ENCODE measurements at regions not wholly inside any gene's neighbourhood (a gene's known extent, or its start where the extent isn't known, plus 50 kb on each side); places are given as distances from the start of the nearest gene placed in this dataset.

DNA sequence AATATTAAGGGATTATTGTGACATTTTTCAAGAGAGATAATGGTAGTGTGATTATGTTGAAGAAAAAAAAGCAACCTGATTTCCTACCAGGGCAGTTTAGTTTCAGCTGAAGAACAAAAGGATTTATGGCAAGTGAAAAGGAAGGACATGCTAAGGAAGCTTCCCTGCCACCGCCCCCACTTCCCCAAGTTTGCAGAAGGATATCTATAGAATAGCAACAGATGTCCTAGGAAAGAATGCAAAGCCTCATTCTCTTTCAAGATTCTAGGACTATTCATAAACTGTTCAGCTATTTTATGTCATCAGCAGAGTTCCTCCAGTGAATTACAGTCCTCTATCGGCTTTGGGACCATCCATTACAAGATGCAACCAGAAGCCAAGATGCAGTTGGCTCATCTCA, 160.8 kb downstream of the SATB1 start:
- no peak overlapping the region for H3K4ac ChIP-seq (replicated peaks; ENCODE audit: insufficient read length, low read depth, low read length)
- H4K20me1 ChIP-seq (replicated peaks in 1 of 2; ENCODE audit: control insufficient read depth in 1 of 2, insufficient read depth in 2 of 2, low read length in 2 of 2), result no peaks in the 10 kb centered on the region
- H4K8ac ChIP-seq (ENCODE audit: extremely low read depth, insufficient read depth, low read length), result no peak overlapping the region
- H4K91ac ChIP-seq (replicated peaks; ENCODE audit: insufficient read length, low read length), result no peak overlapping the region
- H3K9me3 ChIP-seq (ENCODE audit: insufficient read depth in 2 of 2, low read depth in 1 of 2, low read length in 1 of 2), result no peaks in the 10 kb centered on the region; a peak in 1 of 4 replicates
- 92% methylated on average over 2 of the region's 2 CpGs; no CpG with 5 or more reads in 1 of the 2 experiments for WGBS, 2 experiments (ENCODE audit: extremely low coverage in 1 of 2, insufficient coverage in 1 of 2, insufficient read length in 1 of 2, insufficient replicate concordance in 2 of 2, low coverage in 1 of 2, low lambda C conversion rate in 2 of 2, missing lambda C conversion rate in 1 of 2)
- H3K14ac ChIP-seq (ENCODE audit: insufficient read length), result no peak overlapping the region
- no peak overlapping the region for H3K4me3 ChIP-seq (ENCODE audit: extremely low read depth in 1 of 4, insufficient read depth in 2 of 4, low read depth in 3 of 4, low read length in 4 of 4)
- H4K5ac ChIP-seq (ENCODE audit: insufficient read length, low read depth, low read length), result no peak overlapping the region
- H2BK15ac ChIP-seq (ENCODE audit: low read length), result no peak overlapping the region
- H2BK120ac ChIP-seq (replicated peaks; ENCODE audit: low read depth, low read length), result no peak overlapping the region
- H3K36me3 ChIP-seq (ENCODE audit: control insufficient read depth in 2 of 4, insufficient read depth in 4 of 4, low read length in 3 of 4), result no peaks in the 10 kb centered on the region
- H2BK12ac ChIP-seq (ENCODE audit: low read depth, low read length), result no peak overlapping the region
- H3K79me2 ChIP-seq (ENCODE audit: control insufficient read depth in 1 of 2, insufficient read depth in 2 of 2, low read length in 2 of 2), result no peaks in the 10 kb centered on the region
- H2AFZ ChIP-seq (ENCODE audit: low read length), result no peak overlapping the region
- no peak overlapping the region for H3K27ac ChIP-seq (ENCODE audit: low read depth, low read length)
- no peaks in the 10 kb centered on the region for H3K23me2 ChIP-seq (ENCODE audit: low read depth, low read length)
- H2BK20ac ChIP-seq (ENCODE audit: low read length), result no peak overlapping the region
- H3K4me1 ChIP-seq (replicated peaks in 1 of 4; ENCODE audit: control insufficient read depth in 3 of 4, insufficient read depth in 4 of 4, low read length in 3 of 4), result no peaks in the 10 kb centered on the region
- DNase-seq (ENCODE audit: low read depth in 1 of 2, low spot score in 2 of 2) (no peak), FAIRE-seq (no peak)
- no peak overlapping the region for H3K9ac ChIP-seq (replicated peaks in 1 of 4; ENCODE audit: extremely low read depth in 1 of 4, low read depth in 3 of 4, low read length in 3 of 4)
- POLR2A ChIA-PET (ENCODE audit: partially characterized antibody), result no interaction called here
- CTCF ChIA-PET (ENCODE audit: partially characterized antibody), result interaction anchor here (0.6 to 1.5 kb wide), 3 partner anchors 30 to 706 kb away, joined by 3 to 4 read pairs (median 3); no protein-coding TSS in a partner anchor
- TF ChIP-seq POLR2AphosphoS5 (IDR thresholded peaks at IDR 0.05; ENCODE audit: low read depth, low read length) (no peak), NRF1 (IDR thresholded peaks at IDR 0.05; ENCODE audit: low read depth, low read length) (no peak), CTCF (IDR thresholded peaks at IDR 0.05; ENCODE audit: control extremely low read depth in 1 of 3, insufficient read depth in 1 of 3, low read depth in 1 of 3, low read length in 3 of 3) (no peak), TAF1 (IDR thresholded peaks at IDR 0.05; ENCODE audit: low read depth, low read length) (no peak)
- no peak overlapping the region for H3K23ac ChIP-seq (ENCODE audit: insufficient read length)
- no peak overlapping the region for H2AK5ac ChIP-seq (ENCODE audit: low read depth, low read length)
- H3K56ac ChIP-seq (replicated peaks; ENCODE audit: insufficient read length, low read depth, low read length), result no peak overlapping the region
- H2BK5ac ChIP-seq (ENCODE audit: low read depth, low read length), result no peak overlapping the region
- H3K79me1 ChIP-seq (ENCODE audit: low read depth, low read length), result no peaks in the 10 kb centered on the region
- no peak overlapping the region for H3K4me2 ChIP-seq (ENCODE audit: insufficient read depth in 1 of 2, low read depth in 2 of 2, low read length in 2 of 2)
- no peaks in the 10 kb centered on the region for H3K27me3 ChIP-seq (replicated peaks in 1 of 4; ENCODE audit: control insufficient read depth in 3 of 4, extremely low read depth in 1 of 4, insufficient read depth in 3 of 4, low read length in 3 of 4)
- H3K18ac ChIP-seq (ENCODE audit: extremely low read depth, low read length), result no peak overlapping the region

Measured in H1 (cell line).